ENCODE measurements at regions not wholly inside any gene's neighbourhood (a gene's known extent, or its start where the extent isn't known, plus 50 kb on each side); places are given as distances from the start of the nearest gene placed in this dataset.

DNA sequence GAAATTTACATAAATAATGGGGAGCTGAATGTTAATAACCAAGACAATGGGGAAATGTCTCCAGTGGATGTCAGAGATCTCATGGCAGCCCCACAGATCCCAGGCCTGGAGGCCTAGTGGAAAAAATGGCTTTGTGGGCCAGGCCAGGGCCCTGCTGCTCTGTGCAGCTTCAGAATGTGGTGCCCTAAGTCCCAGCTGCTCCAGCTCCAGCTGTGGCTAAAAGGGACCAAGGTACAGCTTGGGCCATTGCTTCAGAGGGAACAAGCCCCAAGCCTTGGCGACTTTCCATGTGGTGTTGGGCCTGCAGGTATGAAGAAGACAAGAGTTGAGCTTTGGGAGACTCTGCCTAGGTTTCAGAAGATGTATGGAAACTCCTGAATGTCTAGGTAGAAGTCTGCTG, 658.2 kb downstream of the NUP35 start:
- no peak for TF ChIP-seq EZH2 (IDR thresholded peaks at IDR 0.05; ENCODE audit: borderline replicate concordance, low read length)
- TF ChIP-seq, protein P1, sequence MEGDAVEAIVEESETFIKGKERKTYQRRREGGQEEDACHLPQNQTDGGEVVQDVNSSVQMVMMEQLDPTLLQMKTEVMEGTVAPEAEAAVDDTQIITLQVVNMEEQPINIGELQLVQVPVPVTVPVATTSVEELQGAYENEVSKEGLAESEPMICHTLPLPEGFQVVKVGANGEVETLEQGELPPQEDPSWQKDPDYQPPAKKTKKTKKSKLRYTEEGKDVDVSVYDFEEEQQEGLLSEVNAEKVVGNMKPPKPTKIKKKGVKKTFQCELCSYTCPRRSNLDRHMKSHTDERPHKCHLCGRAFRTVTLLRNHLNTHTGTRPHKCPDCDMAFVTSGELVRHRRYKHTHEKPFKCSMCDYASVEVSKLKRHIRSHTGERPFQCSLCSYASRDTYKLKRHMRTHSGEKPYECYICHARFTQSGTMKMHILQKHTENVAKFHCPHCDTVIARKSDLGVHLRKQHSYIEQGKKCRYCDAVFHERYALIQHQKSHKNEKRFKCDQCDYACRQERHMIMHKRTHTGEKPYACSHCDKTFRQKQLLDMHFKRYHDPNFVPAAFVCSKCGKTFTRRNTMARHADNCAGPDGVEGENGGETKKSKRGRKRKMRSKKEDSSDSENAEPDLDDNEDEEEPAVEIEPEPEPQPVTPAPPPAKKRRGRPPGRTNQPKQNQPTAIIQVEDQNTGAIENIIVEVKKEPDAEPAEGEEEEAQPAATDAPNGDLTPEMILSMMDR (conservative IDR thresholded peaks at IDR 0.05 in 1 of 2, IDR thresholded peaks at IDR 0.05 in 1 of 2; ENCODE audit: extremely low read depth in 1 of 2, insufficient read depth in 1 of 2, low read depth in 1 of 2, low read length in 2 of 2): no peak

All from mammary epithelial cell (primary cell).